Liver (tissue), 7 donors: ENCODE measurements at regions not wholly inside any gene's neighbourhood (a gene's known extent, or its start where the extent isn't known, plus 50 kb on each side); places are given as distances from the start of the nearest gene placed in this dataset.

Experiments used
- DNase-seq: peaks from one replicate; pipeline ENCODE4 v3.0.0-alpha.2; 2017; ENCODE audit warnings: low spot score
- H3K27ac ChIP-seq, 2 donors: one replicate each; pipeline ENCODE4 v1.7.0; 2013; ENCODE audit warnings: inconsistent platforms in 2 of 2, low read length in 2 of 2, control low read depth in 1 of 2, low read depth in 1 of 2, mild to moderate bottlenecking in 1 of 2
- H3K27me3 ChIP-seq, 4 donors: one replicate each; pipeline versions ENCODE4 v1.6.1 to v1.7.0; 2013; ENCODE audit warnings: low read length in 3 of 4, inconsistent platforms in 1 of 4, mild to moderate bottlenecking in 1 of 4, moderate library complexity in 1 of 4; ENCODE audit not compliant: control insufficient read depth in 4 of 4, insufficient read depth in 4 of 4
- H3K36me3 ChIP-seq, 4 donors: one replicate each; pipeline versions ENCODE4 v1.6.1 to v1.7.0; 2013; ENCODE audit warnings: low read length in 3 of 4, mild to moderate bottlenecking in 3 of 4, low read depth in 1 of 4, moderate library complexity in 1 of 4; ENCODE audit not compliant: control insufficient read depth in 4 of 4, insufficient read depth in 3 of 4
- H3K4me1 ChIP-seq, 4 donors: one replicate each; pipeline versions ENCODE4 v1.6.1 to v1.7.0; 2013; ENCODE audit warnings: low read length in 3 of 4, mild to moderate bottlenecking in 3 of 4, moderate library complexity in 1 of 4; ENCODE audit not compliant: control insufficient read depth in 4 of 4, insufficient read depth in 4 of 4
- H3K4me3 ChIP-seq, 3 donors: one replicate each; pipeline versions ENCODE4 v1.6.1 to v1.7.0; 2013; ENCODE audit warnings: low read length in 3 of 3, control low read depth in 1 of 3, low read depth in 1 of 3, mild to moderate bottlenecking in 1 of 3
- H3K9ac ChIP-seq, 2 donors: one replicate each; pipeline ENCODE4 v1.7.0; 2013; ENCODE audit warnings: low read length in 2 of 2, mild to moderate bottlenecking in 2 of 2, moderate library complexity in 2 of 2, control low read depth in 1 of 2, low read depth in 1 of 2
- H3K9me3 ChIP-seq, 4 donors: one replicate each; pipeline versions ENCODE4 v1.6.1 to v1.7.0; 2013; ENCODE audit warnings: low read length in 3 of 4; ENCODE audit not compliant: control insufficient read depth in 4 of 4
- ATF3 ChIP-seq: IDR thresholded peaks from 2 replicates; pipeline ENCODE4 v1.6.1; 2016; ENCODE audit warnings: antibody characterized with exemption
- EGR1 ChIP-seq, 2 donors: IDR thresholded peaks; 2 replicates each; pipeline ENCODE4 v1.6.1; 2016 to 2018; ENCODE audit warnings: antibody characterized with exemption in 2 of 2, low read depth in 2 of 2
- FOXA1 ChIP-seq: IDR thresholded peaks from 2 replicates; pipeline ENCODE4 v1.6.1; 2016; ENCODE audit warnings: antibody characterized with exemption
- FOXA2 ChIP-seq: IDR thresholded peaks from 2 replicates; pipeline ENCODE4 v1.6.1; 2016; ENCODE audit warnings: antibody characterized with exemption
- GABPA ChIP-seq, 2 donors: IDR thresholded peaks in 1 of 2; conservative IDR thresholded peaks in 1 of 2; 2 replicates each; pipeline ENCODE4 v1.6.1; 2016; ENCODE audit warnings: antibody characterized with exemption in 2 of 2, mild to moderate bottlenecking in 1 of 2, moderate library complexity in 1 of 2
- HNF4A ChIP-seq, 2 donors: conservative IDR thresholded peaks; 2 replicates each; pipeline ENCODE4 v1.6.1; 2016; ENCODE audit warnings: antibody characterized with exemption in 2 of 2, mild to moderate bottlenecking in 2 of 2
- HNF4G ChIP-seq: IDR thresholded peaks from 2 replicates; pipeline ENCODE4 v1.6.1; 2016; ENCODE audit warnings: antibody characterized with exemption
- JUND ChIP-seq, 2 donors: IDR thresholded peaks; 2 replicates each; pipeline ENCODE4 v1.6.1; 2016; ENCODE audit warnings: antibody characterized with exemption in 2 of 2
- NR2F2 ChIP-seq: IDR thresholded peaks from 2 replicates; pipeline ENCODE4 v1.6.1; 2016; ENCODE audit warnings: antibody characterized with exemption
- RXRA ChIP-seq, 2 donors: IDR thresholded peaks; 2 replicates each; pipeline ENCODE4 v1.6.1; 2017 to 2018; ENCODE audit warnings: antibody characterized with exemption in 2 of 2, mild to moderate bottlenecking in 1 of 2
- SP1 ChIP-seq: IDR thresholded peaks from 2 replicates; pipeline ENCODE4 v1.6.1; 2018; ENCODE audit warnings: antibody characterized with exemption, mild to moderate bottlenecking
- TAF1 ChIP-seq: conservative IDR thresholded peaks from 2 replicates; pipeline ENCODE4 v1.6.1; 2016; ENCODE audit warnings: antibody characterized with exemption, mild to moderate bottlenecking
- YY1 ChIP-seq: IDR thresholded peaks from 2 replicates; pipeline ENCODE4 v1.6.1; 2016; ENCODE audit warnings: antibody characterized with exemption, mild to moderate bottlenecking
- WGBS: extraction: QIAGEN DNeasy Blood & Tissue Kit; methylation state at CpG from one replicate; pipeline ENCODE4 v1.1.7; 2013; 5-methylcytosine and 5-hydroxymethylcytosine counted together
- TF ChIP-seq, protein P1 (sequence below): IDR thresholded peaks from 2 replicates; pipeline ENCODE4 v1.6.1; 2016; ENCODE audit warnings: antibody characterized with exemption
- TF ChIP-seq, protein P2 (sequence below): IDR thresholded peaks from 2 replicates; pipeline ENCODE4 v1.6.1; 2016; ENCODE audit warnings: antibody characterized with exemption
- TF ChIP-seq, protein P3 (sequence below): IDR thresholded peaks from 2 replicates; pipeline ENCODE4 v1.6.1; 2016; ENCODE audit warnings: antibody characterized with exemption, mild to moderate bottlenecking
- donor health status: healthy.
- donor health status: healthy.
- donor health status: healthy.
- donor health status: healthy.

DNA sequence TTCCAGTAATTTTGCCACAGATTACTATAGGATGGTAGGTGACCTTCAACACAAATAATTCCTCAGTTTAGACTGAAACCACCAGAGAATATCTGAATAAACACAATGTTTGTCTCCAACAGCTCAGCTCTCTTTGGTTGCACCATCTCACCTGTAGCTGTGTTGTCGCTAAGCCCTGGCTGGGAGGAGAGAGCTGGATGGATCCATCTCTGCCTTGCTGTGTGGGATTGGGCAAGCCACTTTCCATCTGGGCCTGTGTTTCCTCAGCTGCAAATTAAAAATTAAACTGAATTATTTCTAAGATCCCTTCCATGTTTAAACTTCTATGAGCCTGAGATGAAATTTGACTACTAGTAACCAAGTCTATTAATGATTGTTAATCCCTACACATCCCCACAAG lies 310.2 kb downstream of the FBXW7 start:
- 91% methylated on average over 1 of the region's 1 CpG for WGBS
- TF ChIP-seq FOXA1 (no peak), FOXA2 (no peak), JUND (IDR thresholded peaks at IDR 0.05) (no peak)
- TF ChIP-seq, protein P1, sequence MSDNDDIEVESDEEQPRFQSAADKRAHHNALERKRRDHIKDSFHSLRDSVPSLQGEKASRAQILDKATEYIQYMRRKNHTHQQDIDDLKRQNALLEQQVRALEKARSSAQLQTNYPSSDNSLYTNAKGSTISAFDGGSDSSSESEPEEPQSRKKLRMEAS = no peak
- TF ChIP-seq, protein P2, sequence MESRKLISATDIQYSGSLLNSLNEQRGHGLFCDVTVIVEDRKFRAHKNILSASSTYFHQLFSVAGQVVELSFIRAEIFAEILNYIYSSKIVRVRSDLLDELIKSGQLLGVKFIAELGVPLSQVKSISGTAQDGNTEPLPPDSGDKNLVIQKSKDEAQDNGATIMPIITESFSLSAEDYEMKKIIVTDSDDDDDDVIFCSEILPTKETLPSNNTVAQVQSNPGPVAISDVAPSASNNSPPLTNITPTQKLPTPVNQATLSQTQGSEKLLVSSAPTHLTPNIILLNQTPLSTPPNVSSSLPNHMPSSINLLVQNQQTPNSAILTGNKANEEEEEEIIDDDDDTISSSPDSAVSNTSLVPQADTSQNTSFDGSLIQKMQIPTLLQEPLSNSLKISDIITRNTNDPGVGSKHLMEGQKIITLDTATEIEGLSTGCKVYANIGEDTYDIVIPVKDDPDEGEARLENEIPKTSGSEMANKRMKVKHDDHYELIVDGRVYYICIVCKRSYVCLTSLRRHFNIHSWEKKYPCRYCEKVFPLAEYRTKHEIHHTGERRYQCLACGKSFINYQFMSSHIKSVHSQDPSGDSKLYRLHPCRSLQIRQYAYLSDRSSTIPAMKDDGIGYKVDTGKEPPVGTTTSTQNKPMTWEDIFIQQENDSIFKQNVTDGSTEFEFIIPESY = no peak
- H3K4me1 ChIP-seq = no peaks in the 10 kb centered on the region

GRCh38 chr4:152224721-152225420 lies 311.0 kb downstream of the FBXW7 start:
- no peak overlapping the region for H3K27ac ChIP-seq
- no peak overlapping the region for H3K9ac ChIP-seq
- no peaks in the 10 kb centered on the region for H3K4me1 ChIP-seq
- no peaks in the 10 kb centered on the region for H3K9me3 ChIP-seq
- H3K4me3 ChIP-seq = no peak overlapping the region
- no peaks in the 10 kb centered on the region for H3K27me3 ChIP-seq
- DNase-seq = no peak
- TF ChIP-seq EGR1 (IDR thresholded peaks at IDR 0.05; ENCODE audit: low read depth in 2 of 2) = no peak
- TF ChIP-seq HNF4G = no peak
- TF ChIP-seq RXRA (IDR thresholded peaks at IDR 0.05) = no peak
- no peak for TF ChIP-seq ATF3
- TF ChIP-seq GABPA (IDR thresholded peaks at IDR 0.05 in 1 of 2, conservative IDR thresholded peaks at IDR 0.05 in 1 of 2) = no peak
- no peak for TF ChIP-seq YY1
- no peak for TF ChIP-seq NR2F2
- no peak for TF ChIP-seq JUND (IDR thresholded peaks at IDR 0.05)
- TF ChIP-seq HNF4A (conservative IDR thresholded peaks at IDR 0.05) = no peak
- TF ChIP-seq, protein P2 = no peak
- TF ChIP-seq, protein P1 = no peak
- no peak for TF ChIP-seq SP1
- TF ChIP-seq FOXA2 = no peak
- TF ChIP-seq, protein P3, sequence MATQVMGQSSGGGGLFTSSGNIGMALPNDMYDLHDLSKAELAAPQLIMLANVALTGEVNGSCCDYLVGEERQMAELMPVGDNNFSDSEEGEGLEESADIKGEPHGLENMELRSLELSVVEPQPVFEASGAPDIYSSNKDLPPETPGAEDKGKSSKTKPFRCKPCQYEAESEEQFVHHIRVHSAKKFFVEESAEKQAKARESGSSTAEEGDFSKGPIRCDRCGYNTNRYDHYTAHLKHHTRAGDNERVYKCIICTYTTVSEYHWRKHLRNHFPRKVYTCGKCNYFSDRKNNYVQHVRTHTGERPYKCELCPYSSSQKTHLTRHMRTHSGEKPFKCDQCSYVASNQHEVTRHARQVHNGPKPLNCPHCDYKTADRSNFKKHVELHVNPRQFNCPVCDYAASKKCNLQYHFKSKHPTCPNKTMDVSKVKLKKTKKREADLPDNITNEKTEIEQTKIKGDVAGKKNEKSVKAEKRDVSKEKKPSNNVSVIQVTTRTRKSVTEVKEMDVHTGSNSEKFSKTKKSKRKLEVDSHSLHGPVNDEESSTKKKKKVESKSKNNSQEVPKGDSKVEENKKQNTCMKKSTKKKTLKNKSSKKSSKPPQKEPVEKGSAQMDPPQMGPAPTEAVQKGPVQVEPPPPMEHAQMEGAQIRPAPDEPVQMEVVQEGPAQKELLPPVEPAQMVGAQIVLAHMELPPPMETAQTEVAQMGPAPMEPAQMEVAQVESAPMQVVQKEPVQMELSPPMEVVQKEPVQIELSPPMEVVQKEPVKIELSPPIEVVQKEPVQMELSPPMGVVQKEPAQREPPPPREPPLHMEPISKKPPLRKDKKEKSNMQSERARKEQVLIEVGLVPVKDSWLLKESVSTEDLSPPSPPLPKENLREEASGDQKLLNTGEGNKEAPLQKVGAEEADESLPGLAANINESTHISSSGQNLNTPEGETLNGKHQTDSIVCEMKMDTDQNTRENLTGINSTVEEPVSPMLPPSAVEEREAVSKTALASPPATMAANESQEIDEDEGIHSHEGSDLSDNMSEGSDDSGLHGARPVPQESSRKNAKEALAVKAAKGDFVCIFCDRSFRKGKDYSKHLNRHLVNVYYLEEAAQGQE = no peak
- TF ChIP-seq TAF1 = no peak
- H3K36me3 ChIP-seq = no peaks in the 10 kb centered on the region
- WGBS = 93% methylated on average over 6 of the region's 6 CpGs

More for the DNA sequence above, 310.2 kb downstream of the FBXW7 start:
- no peak for DNase-seq
- Histone ChIP-seq H3K9me3 (no peaks in the 10 kb centered on the region), H3K4me3 (no peak overlapping the region), H3K27ac (no peak overlapping the region), H3K36me3 (no peaks in the 10 kb centered on the region), H3K9ac (no peak overlapping the region), H3K27me3 (no peaks in the 10 kb centered on the region)
